Lower lobe of right lung (tissue), 2 donors: ENCODE measurements at regions not wholly inside any gene's neighbourhood (a gene's known extent, or its start where the extent isn't known, plus 50 kb on each side); places are given as distances from the start of the nearest gene placed in this dataset.

Source experiments
- ATAC-seq, 2 donors: fragments of 200-7000 bp; cut with Tn5 transposase; one replicate each; pipeline ENCODE4 v1.9.1; 2020 to 2022; ENCODE audit warnings: mild to moderate bottlenecking in 2 of 2, moderate library complexity in 2 of 2
- DNase-seq: peaks from one replicate; pipeline ENCODE4 v3.0.0-alpha.2; 2020
- H3K27ac ChIP-seq: fragments of 200-600 bp; one replicate; pipeline ENCODE4 v1.8.0; 2022
- H3K27me3 ChIP-seq: fragments of 200-600 bp; one replicate; pipeline ENCODE4 v1.8.0; 2022; ENCODE audit warnings: low read depth
- H3K36me3 ChIP-seq: fragments of 200-600 bp; one replicate; pipeline ENCODE4 v1.8.0; 2022; ENCODE audit warnings: mild to moderate bottlenecking
- H3K4me1 ChIP-seq: fragments of 200-600 bp; one replicate; pipeline ENCODE4 v1.8.0; 2022
- H3K4me3 ChIP-seq: fragments of 200-600 bp; one replicate; pipeline ENCODE4 v1.8.0; 2022; ENCODE audit warnings: mild to moderate bottlenecking
- H3K9me3 ChIP-seq: fragments of 200-600 bp; one replicate; pipeline ENCODE4 v1.8.0; 2022
- intact Hi-C: fragments of 100-400 bp; cut with DNase I; formaldehyde crosslinking; loops from one replicate; pipeline ENCODE4 v1.11.0; 2022
- TF ChIP-seq, protein P1 (sequence below): fragments of 200-600 bp; IDR thresholded peaks from one replicate; pipeline ENCODE4 v1.8.0; 2022; ENCODE audit warnings: antibody characterized with exemption, mild to moderate bottlenecking
- donor health status: DM: no; HTN: yes; CAD: no; lungs with severe emphysema.

DNA sequence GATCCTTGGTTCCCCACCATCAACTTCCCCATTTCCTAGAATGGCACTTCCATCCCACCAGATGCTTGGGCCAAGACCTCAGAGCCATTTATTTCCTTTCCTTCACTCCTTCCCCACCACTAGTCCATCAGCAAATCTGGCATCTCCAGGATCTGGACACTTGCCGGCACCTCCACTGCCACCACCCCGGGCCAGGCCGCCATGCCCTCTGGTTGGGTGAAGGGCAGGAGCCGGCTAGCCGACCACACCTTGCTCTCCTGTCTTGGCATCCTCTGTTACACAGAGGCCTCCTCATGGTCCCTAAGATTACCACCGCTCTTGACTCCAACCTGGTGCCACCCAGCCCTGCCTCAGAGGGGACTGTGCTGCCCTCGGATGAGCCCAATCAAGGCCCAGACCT lies 104.5 kb downstream of the RMI2 start:
- TF ChIP-seq, protein P1, sequence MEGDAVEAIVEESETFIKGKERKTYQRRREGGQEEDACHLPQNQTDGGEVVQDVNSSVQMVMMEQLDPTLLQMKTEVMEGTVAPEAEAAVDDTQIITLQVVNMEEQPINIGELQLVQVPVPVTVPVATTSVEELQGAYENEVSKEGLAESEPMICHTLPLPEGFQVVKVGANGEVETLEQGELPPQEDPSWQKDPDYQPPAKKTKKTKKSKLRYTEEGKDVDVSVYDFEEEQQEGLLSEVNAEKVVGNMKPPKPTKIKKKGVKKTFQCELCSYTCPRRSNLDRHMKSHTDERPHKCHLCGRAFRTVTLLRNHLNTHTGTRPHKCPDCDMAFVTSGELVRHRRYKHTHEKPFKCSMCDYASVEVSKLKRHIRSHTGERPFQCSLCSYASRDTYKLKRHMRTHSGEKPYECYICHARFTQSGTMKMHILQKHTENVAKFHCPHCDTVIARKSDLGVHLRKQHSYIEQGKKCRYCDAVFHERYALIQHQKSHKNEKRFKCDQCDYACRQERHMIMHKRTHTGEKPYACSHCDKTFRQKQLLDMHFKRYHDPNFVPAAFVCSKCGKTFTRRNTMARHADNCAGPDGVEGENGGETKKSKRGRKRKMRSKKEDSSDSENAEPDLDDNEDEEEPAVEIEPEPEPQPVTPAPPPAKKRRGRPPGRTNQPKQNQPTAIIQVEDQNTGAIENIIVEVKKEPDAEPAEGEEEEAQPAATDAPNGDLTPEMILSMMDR: no peak
- intact Hi-C loops: no loop called here
- no peak for DNase-seq

DNA sequence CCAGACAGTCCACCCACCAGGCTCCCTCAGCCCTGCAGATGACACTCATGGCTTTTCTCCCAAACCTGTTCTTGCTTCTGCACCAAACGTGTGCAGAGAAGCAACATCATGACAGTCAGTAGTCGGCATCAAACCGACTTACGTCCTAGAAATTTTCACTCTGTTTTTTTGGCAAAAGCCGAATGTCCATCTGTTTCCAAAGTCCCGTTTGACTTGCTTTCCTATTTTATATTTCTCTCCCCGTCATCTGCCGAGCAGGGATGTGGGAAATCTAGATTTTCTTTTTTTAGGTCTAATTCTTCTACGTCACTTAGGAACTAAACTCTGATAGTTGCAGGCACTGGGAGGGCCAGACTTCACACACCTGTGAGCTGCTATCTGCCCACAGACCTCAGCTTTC lies 104.9 kb downstream of the RMI2 start:
- no peak for DNase-seq
- Histone ChIP-seq H3K27me3 (no peaks in the 10 kb centered on the region), H3K27ac (no peak overlapping the region), H3K9me3 (no peaks in the 10 kb centered on the region), H3K4me1 (no peaks in the 10 kb centered on the region), H3K4me3 (no peak overlapping the region), H3K36me3 (no peaks in the 10 kb centered on the region)
- ATAC-seq: no peak
- intact Hi-C loops: no loop called here
- TF ChIP-seq, protein P1: no peak

More for the DNA sequence above, 104.5 kb downstream of the RMI2 start:
- Histone ChIP-seq H3K4me1 (no peaks in the 10 kb centered on the region), H3K27ac (no peak overlapping the region), H3K27me3 (no peaks in the 10 kb centered on the region), H3K4me3 (no peak overlapping the region), H3K9me3 (no peaks in the 10 kb centered on the region), H3K36me3 (no peaks in the 10 kb centered on the region)
- no peak for ATAC-seq

DNA sequence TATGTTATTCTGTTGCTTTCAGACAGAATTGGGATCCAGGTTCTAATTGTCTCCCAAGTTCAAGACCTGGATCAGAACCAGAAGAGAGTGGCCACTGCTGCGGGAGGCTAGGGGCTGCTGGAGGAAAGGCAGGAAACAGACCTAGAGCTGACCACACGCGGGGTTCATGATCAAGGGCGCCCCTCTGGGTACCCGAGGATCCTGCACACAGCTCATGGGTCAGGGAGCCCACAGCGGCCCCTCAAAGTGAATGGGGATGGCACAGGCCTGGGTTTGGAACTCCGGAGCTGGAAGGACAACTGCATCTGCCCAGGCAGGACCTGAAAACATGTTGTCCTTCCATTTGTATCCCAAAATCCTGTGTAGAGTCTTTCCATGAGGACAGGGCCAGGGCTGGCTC lies 107.0 kb downstream of the RMI2 start:
- no peak overlapping the region for H3K4me3 ChIP-seq
- no peaks in the 10 kb centered on the region for H3K9me3 ChIP-seq
- no peaks in the 10 kb centered on the region for H3K27me3 ChIP-seq
- H3K36me3 ChIP-seq: no peaks in the 10 kb centered on the region
- H3K27ac ChIP-seq: no peak overlapping the region
- intact Hi-C loops: no loop called here
- DNase-seq (no peak), ATAC-seq (no peak)
- TF ChIP-seq, protein P1: no peak
- no peaks in the 10 kb centered on the region for H3K4me1 ChIP-seq

DNA sequence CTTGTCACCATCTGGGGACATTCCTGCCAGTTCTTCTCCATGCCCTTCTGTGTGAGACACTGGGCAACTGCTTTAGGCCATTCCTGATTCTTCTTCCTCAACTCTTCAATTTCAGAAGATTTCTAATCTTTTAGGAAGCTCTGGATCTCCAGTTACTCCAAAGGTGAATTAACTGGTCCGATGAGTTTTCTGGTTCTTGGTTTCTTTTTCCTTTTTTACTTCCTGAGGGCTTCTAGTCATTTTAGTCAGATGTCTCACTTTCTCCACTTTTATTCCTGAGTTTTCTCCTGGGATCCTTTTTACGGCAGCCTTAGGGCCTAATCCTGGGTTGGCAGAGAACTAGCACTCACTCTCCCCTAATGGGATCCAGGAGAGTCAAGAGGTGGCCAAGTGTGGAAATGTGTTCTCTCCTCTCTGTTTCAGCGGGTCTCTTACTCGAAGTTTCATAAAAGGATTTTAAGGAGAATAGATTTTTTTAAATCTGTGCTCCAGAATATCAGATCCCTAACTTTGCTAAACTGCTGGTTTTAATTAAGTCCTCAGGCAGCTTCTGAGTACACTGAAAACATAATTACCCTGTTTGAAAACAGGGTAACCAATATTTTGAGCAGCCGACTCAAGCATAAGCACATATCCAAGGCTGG lies 107.6 kb downstream of the RMI2 start:
- Histone ChIP-seq H3K4me1 (no peaks in the 10 kb centered on the region), H3K27me3 (no peaks in the 10 kb centered on the region), H3K36me3 (no peaks in the 10 kb centered on the region), H3K27ac (no peak overlapping the region), H3K4me3 (no peak overlapping the region), H3K9me3 (no peaks in the 10 kb centered on the region)
- ATAC-seq: no peak
- no peak for DNase-seq
- intact Hi-C loops: no loop called here
- TF ChIP-seq, protein P1: no peak

DNA sequence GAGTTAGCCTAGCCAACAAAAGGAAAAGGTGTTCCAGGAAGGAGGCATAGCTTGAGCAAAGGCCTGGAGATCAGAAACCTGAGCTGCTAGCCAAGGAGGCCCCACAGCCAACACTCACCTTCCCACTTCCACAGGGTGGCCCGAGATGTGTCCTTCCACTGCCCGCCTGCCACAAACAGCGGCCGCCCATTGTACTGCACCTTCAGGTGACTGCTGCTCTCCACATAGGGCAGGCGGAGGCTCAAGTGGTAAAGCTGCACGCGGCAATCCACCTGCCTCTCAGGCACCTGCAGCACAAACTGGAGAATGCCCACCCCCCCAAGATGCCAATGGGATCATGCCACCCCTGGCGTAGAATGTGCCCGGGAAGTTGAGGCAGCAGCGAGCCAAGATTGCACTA lies 111.5 kb downstream of the RMI2 start:
- intact Hi-C loops: no loop called here
- Histone ChIP-seq H3K27me3 (no peaks in the 10 kb centered on the region), H3K4me3 (no peak overlapping the region), H3K9me3 (no peaks in the 10 kb centered on the region), H3K4me1 (no peaks in the 10 kb centered on the region), H3K27ac (no peak overlapping the region), H3K36me3 (no peaks in the 10 kb centered on the region)
- ATAC-seq (no peak), DNase-seq (no peak)
- TF ChIP-seq, protein P1: no peak

DNA sequence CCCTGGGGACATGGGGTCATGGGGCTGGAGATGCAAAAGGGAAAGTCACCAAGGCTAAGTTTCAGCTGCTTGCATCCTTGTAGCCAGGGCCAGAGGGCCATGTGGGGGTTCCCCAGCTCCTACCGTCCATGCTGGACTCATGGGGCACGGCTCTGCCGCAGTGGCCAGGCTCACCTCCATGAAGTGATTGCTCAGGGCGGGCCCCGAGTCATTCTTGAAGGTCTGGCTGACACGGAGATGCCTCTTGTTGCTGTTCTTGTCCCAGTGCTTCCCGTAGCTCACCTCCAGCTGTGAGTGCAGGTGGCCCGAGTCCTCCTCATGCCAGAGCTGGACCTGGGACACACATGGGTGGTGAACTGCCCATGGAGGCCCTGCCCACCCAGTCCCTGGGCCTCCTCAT lies 114.5 kb downstream of the RMI2 start:
- no peak overlapping the region for H3K27ac ChIP-seq
- H3K27me3 ChIP-seq: no peaks in the 10 kb centered on the region
- H3K4me3 ChIP-seq: no peak overlapping the region
- intact Hi-C loops: no loop called here
- DNase-seq: no peak
- H3K36me3 ChIP-seq: no peaks in the 10 kb centered on the region
- TF ChIP-seq, protein P1: no peak
- peak in 1 of 2 donors; percentile 15 for ATAC-seq
- no peaks in the 10 kb centered on the region for H3K9me3 ChIP-seq
- no peaks in the 10 kb centered on the region for H3K4me1 ChIP-seq
